Upper lobe of left lung (tissue), 6 donors: ENCODE measurements at regions not wholly inside any gene's neighbourhood (a gene's known extent, or its start where the extent isn't known, plus 50 kb on each side); places are given as distances from the start of the nearest gene placed in this dataset.

Experiments used
- ATAC-seq, 2 donors: fragments of 200-7000 bp; cut with Tn5 transposase; one replicate each; pipeline ENCODE4 v1.9.1; 2022; ENCODE audit warnings: mild to moderate bottlenecking in 2 of 2, moderate library complexity in 2 of 2; ENCODE audit not compliant: low FRiP score in 2 of 2
- DNase-seq, 2 donors: peaks; one replicate each; pipeline ENCODE4 v3.0.0-alpha.2; 2019 to 2020
- H3K27ac ChIP-seq, 4 donors: fragments of 200-600 bp; sonication (generic); one replicate each; pipeline ENCODE4 v1.5.1; 2016 to 2019
- H3K27me3 ChIP-seq, 4 donors: fragments of 200-600 bp; sonication (generic); one replicate each; pipeline ENCODE4 v1.5.1; 2017 to 2019
- H3K36me3 ChIP-seq, 4 donors: fragments of 200-600 bp; sonication (generic); one replicate each; pipeline ENCODE4 v1.5.1; 2016 to 2019
- H3K4me1 ChIP-seq, 4 donors: fragments of 200-600 bp; sonication (generic); one replicate each; pipeline ENCODE4 v1.5.1; 2018 to 2019
- H3K4me3 ChIP-seq, 4 donors: fragments of 200-600 bp; sonication (generic); one replicate each; pipeline ENCODE4 v1.5.1; 2017 to 2019; ENCODE audit warnings: mild to moderate bottlenecking in 2 of 4, moderate library complexity in 1 of 4
- H3K9me3 ChIP-seq, 4 donors: fragments of 200-600 bp; sonication (generic); one replicate each; pipeline ENCODE4 v1.5.1; 2018 to 2019
- CTCF ChIP-seq, 6 experiments: fragments of 450-650 bp in 4 of 6; fragments of 200-600 bp in 2 of 6; sonication (generic) in 2 of 6; IDR thresholded peaks; one replicate each; pipeline ENCODE4 v1.5.1; 2016 to 2019; ENCODE audit warnings: antibody characterized with exemption in 6 of 6
- EP300 ChIP-seq, 4 donors: sonication (generic); formaldehyde crosslinking; IDR thresholded peaks; one replicate each; pipeline ENCODE4 v1.5.1; 2017; ENCODE audit warnings: antibody characterized with exemption in 4 of 4, control low read depth in 2 of 4
- POLR2A ChIP-seq, 4 donors: fragments of 450-650 bp; IDR thresholded peaks; one replicate each; pipeline ENCODE4 v1.5.1; 2016 to 2017; ENCODE audit warnings: antibody characterized with exemption in 4 of 4, mild to moderate bottlenecking in 2 of 4
- POLR2AphosphoS5 ChIP-seq, 2 donors: sonication (generic); formaldehyde crosslinking; IDR thresholded peaks; one replicate each; pipeline ENCODE4 v1.5.1; 2017; ENCODE audit warnings: antibody characterized with exemption in 2 of 2
- WGBS, 2 donors: methylation state at CpG; one replicate each; pipeline ENCODE4 v1.1.5; 2017 to 2018; 5-methylcytosine and 5-hydroxymethylcytosine counted together
- donor health status: DM: no; HTN: no; CAD: no; lungs with moderate emphysema.
- donor health status: DM: no; HTN: yes; CAD: no; lungs with severe emphysema.

GRCh38 chr6:103893141-103893581 is 966.6 kb downstream of the HACE1 start:
- TF ChIP-seq POLR2AphosphoS5 (IDR thresholded peaks at IDR 0.05) (no peak), EP300 (IDR thresholded peaks at IDR 0.05) (no peak), POLR2A (IDR thresholded peaks at IDR 0.05) (no peak), CTCF (IDR thresholded peaks at IDR 0.05) (no peak)
- Histone ChIP-seq H3K4me3 (no peak overlapping the region), H3K27ac (no peak overlapping the region), H3K36me3 (no peaks in the 10 kb centered on the region), H3K9me3 (no peaks in the 10 kb centered on the region), H3K27me3 (no peaks in the 10 kb centered on the region), H3K4me1 (no peaks in the 10 kb centered on the region)
- no peak for DNase-seq
- ATAC-seq: no peak
- 53 to 61% methylated on average over 2 of the region's 2 CpGs for WGBS, 2 donors

- Histone ChIP-seq H3K27me3 (no peaks in the 10 kb centered on the region), H3K4me1 (no peaks in the 10 kb centered on the region), H3K9me3 (no peaks in the 10 kb centered on the region), H3K27ac (no peak overlapping the region), H3K36me3 (no peaks in the 10 kb centered on the region), H3K4me3 (no peak overlapping the region)
- ATAC-seq (no peak), DNase-seq (no peak)
- no peak for TF ChIP-seq EP300 (IDR thresholded peaks at IDR 0.05)
- TF ChIP-seq POLR2AphosphoS5 (IDR thresholded peaks at IDR 0.05): no peak
- no peak for TF ChIP-seq CTCF (IDR thresholded peaks at IDR 0.05)
- TF ChIP-seq POLR2A (IDR thresholded peaks at IDR 0.05): no peak
- 86 to 91% methylated on average over 1 of the region's 1 CpG for WGBS, 2 donors
Measured at GRCh38 chr6:103886951-103887350, 972.8 kb downstream of the HACE1 start.

- TF ChIP-seq EP300 (IDR thresholded peaks at IDR 0.05) (no peak), POLR2A (IDR thresholded peaks at IDR 0.05) (no peak), CTCF (IDR thresholded peaks at IDR 0.05) (no peak), POLR2AphosphoS5 (IDR thresholded peaks at IDR 0.05) (no peak)
- no peak for DNase-seq
Measured at GRCh38 chr6:103885446-103885845, 974.3 kb downstream of the HACE1 start.

GRCh38 chr6:103879800-103880199 is 979.9 kb downstream of the HACE1 start:
- no peak for TF ChIP-seq POLR2AphosphoS5 (IDR thresholded peaks at IDR 0.05)
- H3K36me3 ChIP-seq: no peaks in the 10 kb centered on the region
- ATAC-seq (no peak), DNase-seq (no peak)
- H3K4me1 ChIP-seq: no peaks in the 10 kb centered on the region
- H3K27ac ChIP-seq: no peak overlapping the region
- peaks cover 0 to 5% (median 0%) of the 10 kb centered on the region in 4 donors for H3K9me3 ChIP-seq
- no peak overlapping the region for H3K4me3 ChIP-seq
- H3K27me3 ChIP-seq: no peaks in the 10 kb centered on the region
- WGBS, 2 donors: 85 to 90% methylated on average over 3 of the region's 3 CpGs

More at GRCh38 chr6:103885446-103885845, 974.3 kb downstream of the HACE1 start:
- ATAC-seq: no peak
- 67 to 70% methylated on average over 1 of the region's 1 CpG for WGBS, 2 donors
- no peak overlapping the region for H3K27ac ChIP-seq
- H3K27me3 ChIP-seq: no peaks in the 10 kb centered on the region
- H3K4me3 ChIP-seq: no peak overlapping the region
- H3K36me3 ChIP-seq: no peaks in the 10 kb centered on the region
- no peaks in the 10 kb centered on the region for H3K9me3 ChIP-seq
- H3K4me1 ChIP-seq: no peaks in the 10 kb centered on the region

- H3K9me3 ChIP-seq: peaks cover 0 to 5% (median 0%) of the 10 kb centered on the region in 4 donors
- H3K27ac ChIP-seq: no peak overlapping the region
- no peaks in the 10 kb centered on the region for H3K36me3 ChIP-seq
- no peak overlapping the region for H3K4me3 ChIP-seq
- DNase-seq (no peak), ATAC-seq (no peak)
- 84 to 87% methylated on average over 3 of the region's 3 CpGs for WGBS, 2 donors
- no peaks in the 10 kb centered on the region for H3K4me1 ChIP-seq
- TF ChIP-seq POLR2AphosphoS5 (IDR thresholded peaks at IDR 0.05) (no peak), EP300 (IDR thresholded peaks at IDR 0.05) (no peak), POLR2A (IDR thresholded peaks at IDR 0.05) (no peak), CTCF (IDR thresholded peaks at IDR 0.05) (no peak)
- H3K27me3 ChIP-seq: no peaks in the 10 kb centered on the region
Measured at GRCh38 chr6:103875221-103875620, 984.5 kb downstream of the HACE1 start.
